Fibroblast of lung (primary cell): ENCODE measurements at regions not wholly inside any gene's neighbourhood (a gene's known extent, or its start where the extent isn't known, plus 50 kb on each side); places are given as distances from the start of the nearest gene placed in this dataset.
"Not testable (repeated sequence)": the region's sequence is repeated elsewhere in the genome, so short reads cannot be mapped to it uniquely, and the experiment has no call there.

Source experiments
- DNase-seq, 2 donors: peaks; one replicate each; pipeline versions ENCODE4 v3.0.0 to v3.0.0-alpha.2; 2010; ENCODE audit warnings: low read depth in 2 of 2
- H2AFZ ChIP-seq: 2 replicates; pipeline ENCODE4 v1.5.1; 2012; ENCODE audit warnings: low read length, control low read depth, inconsistent platforms
- H3K27ac ChIP-seq: 2 replicates; pipeline ENCODE4 v1.5.1; 2011; ENCODE audit warnings: low read length, control low read depth; ENCODE audit not compliant: insufficient read depth
- H3K27me3 ChIP-seq: 2 replicates; pipeline ENCODE4 v1.5.1; 2011; ENCODE audit warnings: mild to moderate bottlenecking, low read length; ENCODE audit not compliant: control insufficient read depth, insufficient read depth
- H3K36me3 ChIP-seq: 2 replicates; pipeline ENCODE4 v1.5.1; 2011; ENCODE audit warnings: low read length; ENCODE audit not compliant: control insufficient read depth, insufficient read depth
- H3K4me1 ChIP-seq: 2 replicates; pipeline ENCODE4 v1.5.1; 2011; ENCODE audit warnings: low read length; ENCODE audit not compliant: control insufficient read depth, insufficient read depth; ENCODE audit errors: extremely low read depth
- H3K4me2 ChIP-seq: 2 replicates; pipeline ENCODE4 v1.5.1; 2011; ENCODE audit warnings: low read length, control low read depth; ENCODE audit not compliant: insufficient read depth; ENCODE audit errors: extremely low read depth
- H3K4me3 ChIP-seq, 4 experiments: fragments of 200-600 bp in 1 of 4; sonication (generic) in 1 of 4; replicated peaks in 1 of 4; 2 replicates each; pipeline ENCODE4 v1.5.1; 2011 to 2016; ENCODE audit warnings: low read length in 4 of 4, low read depth in 3 of 4, mild to moderate bottlenecking in 3 of 4, control low read depth in 2 of 4, inconsistent platforms in 1 of 4, mixed read lengths in 1 of 4; ENCODE audit not compliant: insufficient read depth in 1 of 4; ENCODE audit errors: control extremely low read depth in 1 of 4
- H3K79me2 ChIP-seq: 2 replicates; pipeline ENCODE4 v1.5.1; 2012; ENCODE audit warnings: mild to moderate bottlenecking, low read length, inconsistent platforms; ENCODE audit not compliant: control insufficient read depth, insufficient read depth
- H3K9ac ChIP-seq: 2 replicates; pipeline ENCODE4 v1.5.1; 2011; ENCODE audit warnings: mild to moderate bottlenecking, low read length, control low read depth; ENCODE audit not compliant: insufficient read depth
- H3K9me3 ChIP-seq: 2 replicates; pipeline ENCODE4 v1.5.1; 2012; ENCODE audit warnings: low read depth, low read length; ENCODE audit not compliant: control insufficient read depth, insufficient read depth
- H4K20me1 ChIP-seq: 2 replicates; pipeline ENCODE4 v1.5.1; 2011; ENCODE audit warnings: low read length; ENCODE audit not compliant: control insufficient read depth, insufficient read depth; ENCODE audit errors: extremely low read depth
- CTCF ChIP-seq, 2 donors: IDR thresholded peaks in 1 of 2; conservative IDR thresholded peaks in 1 of 2; 1 replicate in 1 of 2; 2 replicates in 1 of 2; pipeline ENCODE4 v1.5.1; 2011 to 2012; ENCODE audit warnings: low read length in 2 of 2, control low read depth in 1 of 2, inconsistent platforms in 1 of 2, low read depth in 1 of 2, mild to moderate bottlenecking in 1 of 2
- EZH2 ChIP-seq: IDR thresholded peaks from 2 replicates; pipeline ENCODE4 v1.5.1; 2012; ENCODE audit warnings: low read length, control low read depth, mild to moderate bottlenecking; ENCODE audit errors: missing control alignments

GRCh38 chr1:197838836-197839235, 63.6 kb upstream of the DENND1B start:
- TF ChIP-seq EZH2, result no peak
- no peak for TF ChIP-seq CTCF (conservative IDR thresholded peaks at IDR 0.05 in 1 of 2, IDR thresholded peaks at IDR 0.05 in 1 of 2; ENCODE audit: low read depth in 1 of 2, low read length in 2 of 2)
- Histone ChIP-seq H3K4me3 (no peak overlapping the region), H3K27me3 (no peaks in the 10 kb centered on the region), H3K4me2 (no peak overlapping the region), H3K27ac (peak overlapping the region; percentile 8), H3K36me3 (no peaks in the 10 kb centered on the region), H3K4me1 (no peaks in the 10 kb centered on the region), H4K20me1 (no peaks in the 10 kb centered on the region), H3K9me3 (no peaks in the 10 kb centered on the region), H3K79me2 (no peaks in the 10 kb centered on the region), H2AFZ (peak overlapping the region; percentile 49), H3K9ac (no peak overlapping the region)
- DNase-seq, result peak; percentile 63 to 82

- no peak for TF ChIP-seq EZH2
- TF ChIP-seq CTCF (conservative IDR thresholded peaks at IDR 0.05 in 1 of 2, IDR thresholded peaks at IDR 0.05 in 1 of 2; ENCODE audit: low read depth in 1 of 2, low read length in 2 of 2), result no peak
- no peaks in the 10 kb centered on the region for H3K27me3 ChIP-seq
- H3K79me2 ChIP-seq, result no peaks in the 10 kb centered on the region
- no peaks in the 10 kb centered on the region for H3K9me3 ChIP-seq
- no peak overlapping the region for H3K4me3 ChIP-seq
- no peak overlapping the region for H3K9ac ChIP-seq
- no peaks in the 10 kb centered on the region for H4K20me1 ChIP-seq
- no peak overlapping the region for H2AFZ ChIP-seq
- no peaks in the 10 kb centered on the region for H3K4me1 ChIP-seq
- DNase-seq, result peak in 1 of 2 donors; percentile 6
- no peak overlapping the region for H3K4me2 ChIP-seq
- H3K36me3 ChIP-seq, result no peaks in the 10 kb centered on the region
- no peak overlapping the region for H3K27ac ChIP-seq
These were observed 62.6 kb upstream of the DENND1B start for GRCh38 chr1:197837911-197838310.

- H4K20me1 ChIP-seq, H3K4me3 ChIP-seq, DNase-seq, H3K36me3 ChIP-seq, H3K79me2 ChIP-seq, H3K9ac ChIP-seq, H3K27ac ChIP-seq, H3K4me1 ChIP-seq, H3K27me3 ChIP-seq, H3K4me2 ChIP-seq, H2AFZ ChIP-seq, H3K9me3 ChIP-seq: not testable (repeated sequence)
These were observed 61.1 kb upstream of the DENND1B start for GRCh38 chr1:197836356-197836755.

- not testable (repeated sequence) for H3K27me3 ChIP-seq, H3K9ac ChIP-seq, H3K36me3 ChIP-seq, H3K9me3 ChIP-seq, H3K4me2 ChIP-seq, H3K4me1 ChIP-seq, H2AFZ ChIP-seq, H4K20me1 ChIP-seq, H3K79me2 ChIP-seq, H3K4me3 ChIP-seq, H3K27ac ChIP-seq, DNase-seq
These were observed 53.7 kb upstream of the DENND1B start for GRCh38 chr1:197829011-197829410.
